Endothelial cell (in vitro differentiated cells): ENCODE measurements at regions not wholly inside any gene's neighbourhood (a gene's known extent, or its start where the extent isn't known, plus 50 kb on each side); places are given as distances from the start of the nearest gene placed in this dataset.

ENCODE experiments used
- DNase-seq: peaks from one replicate; pipeline ENCODE4 v3.0.0; 2021; ENCODE audit warnings: low spot score
- H3K27ac Mint-ChIP-seq: one replicate; pipeline ENCODE4 v1.8.0; 2021; ENCODE audit warnings: mixed read lengths, inconsistent platforms; ENCODE audit not compliant: unreplicated experiment
- H3K27me3 Mint-ChIP-seq: one replicate; pipeline ENCODE4 v1.8.0; 2021; ENCODE audit warnings: mild to moderate bottlenecking, moderate library complexity, mixed read lengths, inconsistent platforms; ENCODE audit not compliant: unreplicated experiment
- H3K36me3 Mint-ChIP-seq: one replicate; pipeline ENCODE4 v1.8.0; 2021; ENCODE audit warnings: mild to moderate bottlenecking, low read depth, mixed read lengths, inconsistent platforms; ENCODE audit not compliant: unreplicated experiment
- H3K4me1 Mint-ChIP-seq: one replicate; pipeline ENCODE4 v1.8.0; 2021; ENCODE audit warnings: mild to moderate bottlenecking, mixed read lengths, inconsistent platforms; ENCODE audit not compliant: unreplicated experiment
- H3K4me3 Mint-ChIP-seq: one replicate; pipeline ENCODE4 v1.8.0; 2021; ENCODE audit warnings: mild to moderate bottlenecking, mixed read lengths, inconsistent platforms; ENCODE audit not compliant: unreplicated experiment
- H3K9me3 Mint-ChIP-seq: one replicate; pipeline ENCODE4 v1.8.0; 2021; ENCODE audit warnings: mixed read lengths, inconsistent platforms; ENCODE audit not compliant: unreplicated experiment
- TF ChIP-seq, protein P1 (sequence below): fragments of 200-600 bp; sonication (generic); IDR thresholded peaks from one replicate; pipeline ENCODE4 v1.5.0; 2021; ENCODE audit warnings: antibody characterized with exemption; ENCODE audit not compliant: unreplicated experiment

DNA sequence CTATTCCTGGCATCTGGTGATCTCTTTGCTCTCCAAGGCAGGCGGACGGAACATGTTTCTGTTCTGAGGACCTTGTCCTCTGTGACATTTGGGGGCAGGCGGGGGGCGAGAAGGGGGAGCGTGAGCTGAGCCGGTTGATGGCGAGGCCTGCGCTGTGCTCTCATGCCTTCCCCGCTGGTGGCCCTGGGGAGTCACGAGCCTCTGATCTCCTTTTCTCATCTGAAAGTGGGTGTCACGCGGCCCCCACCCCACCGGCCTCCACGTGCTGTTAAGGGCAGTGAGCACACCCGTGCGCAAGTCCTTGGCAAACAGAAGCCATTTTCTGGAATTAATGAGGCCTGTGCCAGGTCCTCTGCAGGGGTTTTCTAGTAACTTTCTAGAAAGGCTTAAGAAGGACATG, 102.8 kb upstream of the ACTRT2 start:
- TF ChIP-seq, protein P1, sequence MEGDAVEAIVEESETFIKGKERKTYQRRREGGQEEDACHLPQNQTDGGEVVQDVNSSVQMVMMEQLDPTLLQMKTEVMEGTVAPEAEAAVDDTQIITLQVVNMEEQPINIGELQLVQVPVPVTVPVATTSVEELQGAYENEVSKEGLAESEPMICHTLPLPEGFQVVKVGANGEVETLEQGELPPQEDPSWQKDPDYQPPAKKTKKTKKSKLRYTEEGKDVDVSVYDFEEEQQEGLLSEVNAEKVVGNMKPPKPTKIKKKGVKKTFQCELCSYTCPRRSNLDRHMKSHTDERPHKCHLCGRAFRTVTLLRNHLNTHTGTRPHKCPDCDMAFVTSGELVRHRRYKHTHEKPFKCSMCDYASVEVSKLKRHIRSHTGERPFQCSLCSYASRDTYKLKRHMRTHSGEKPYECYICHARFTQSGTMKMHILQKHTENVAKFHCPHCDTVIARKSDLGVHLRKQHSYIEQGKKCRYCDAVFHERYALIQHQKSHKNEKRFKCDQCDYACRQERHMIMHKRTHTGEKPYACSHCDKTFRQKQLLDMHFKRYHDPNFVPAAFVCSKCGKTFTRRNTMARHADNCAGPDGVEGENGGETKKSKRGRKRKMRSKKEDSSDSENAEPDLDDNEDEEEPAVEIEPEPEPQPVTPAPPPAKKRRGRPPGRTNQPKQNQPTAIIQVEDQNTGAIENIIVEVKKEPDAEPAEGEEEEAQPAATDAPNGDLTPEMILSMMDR, result no peak
- H3K9me3 Mint-ChIP-seq, result peaks cover 7% of the 10 kb centered on the region
- no peaks in the 10 kb centered on the region for H3K4me1 Mint-ChIP-seq
- peaks cover 5% of the 10 kb centered on the region for H3K36me3 Mint-ChIP-seq
- H3K4me3 Mint-ChIP-seq, result no peak overlapping the region
- peaks cover 23% of the 10 kb centered on the region for H3K27me3 Mint-ChIP-seq
- no peak for DNase-seq
- no peak overlapping the region for H3K27ac Mint-ChIP-seq

DNA sequence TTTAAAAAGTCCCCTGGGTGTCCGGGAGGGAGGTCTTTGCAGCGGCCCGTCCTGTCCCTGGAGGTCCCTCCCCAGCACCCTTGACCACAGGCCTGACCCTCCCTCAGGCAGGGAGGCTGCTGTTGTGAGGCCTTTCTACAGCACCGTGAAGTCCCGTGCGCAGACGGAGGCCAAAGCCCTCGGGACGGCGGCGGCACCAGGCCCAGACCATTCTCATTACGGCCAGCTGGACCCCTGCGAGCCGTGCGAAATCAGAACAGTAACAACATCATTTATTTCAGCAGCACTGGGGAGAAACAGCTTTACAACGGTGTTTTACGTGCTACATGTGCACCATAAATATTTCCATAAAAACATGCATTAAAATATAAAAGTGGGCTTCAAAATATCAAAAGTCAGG, 101.4 kb upstream of the ACTRT2 start:
- TF ChIP-seq, protein P1, result no peak
- Mint-ChIP-seq H3K36me3 (peaks cover 5% of the 10 kb centered on the region), H3K4me1 (no peaks in the 10 kb centered on the region), H3K9me3 (peaks cover 10% of the 10 kb centered on the region), H3K27me3 (peaks cover 20% of the 10 kb centered on the region), H3K27ac (no peak overlapping the region), H3K4me3 (no peak overlapping the region)
- no peak for DNase-seq

DNA sequence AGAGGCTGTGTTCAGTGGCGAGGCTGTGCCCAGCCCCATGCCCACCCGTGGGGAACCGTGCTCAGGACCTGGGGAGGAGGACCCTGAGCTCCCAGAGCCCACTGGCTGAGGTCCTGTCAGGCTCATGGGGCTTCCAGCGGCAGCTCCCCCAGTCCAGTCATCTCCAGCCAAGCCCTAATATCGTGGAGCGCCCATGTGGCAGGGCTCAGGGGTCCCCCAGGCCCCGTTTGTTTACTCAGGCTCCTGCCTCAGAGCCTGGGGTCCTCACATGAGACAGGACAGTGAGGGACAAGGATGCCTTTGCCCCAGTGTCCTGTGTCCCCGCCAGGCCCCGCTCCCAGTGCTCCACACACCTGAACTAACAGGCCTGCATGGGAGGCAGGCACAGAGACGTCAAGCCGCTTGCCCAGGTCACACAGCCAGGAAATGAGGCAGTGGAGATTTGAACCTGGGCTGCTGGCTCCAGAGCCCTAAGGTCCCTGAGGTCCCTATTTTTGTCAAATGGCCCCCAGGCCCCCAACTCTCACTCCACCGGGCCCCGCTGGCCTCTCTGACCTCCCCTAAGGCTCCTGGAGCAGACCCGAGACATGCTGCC, 100.7 kb upstream of the ACTRT2 start:
- TF ChIP-seq, protein P1, result no peak
- Mint-ChIP-seq H3K36me3 (peaks cover 5% of the 10 kb centered on the region), H3K4me3 (no peak overlapping the region), H3K27me3 (peaks cover 18% of the 10 kb centered on the region), H3K27ac (no peak overlapping the region), H3K9me3 (peaks cover 10% of the 10 kb centered on the region), H3K4me1 (no peaks in the 10 kb centered on the region)
- DNase-seq, result no peak

DNA sequence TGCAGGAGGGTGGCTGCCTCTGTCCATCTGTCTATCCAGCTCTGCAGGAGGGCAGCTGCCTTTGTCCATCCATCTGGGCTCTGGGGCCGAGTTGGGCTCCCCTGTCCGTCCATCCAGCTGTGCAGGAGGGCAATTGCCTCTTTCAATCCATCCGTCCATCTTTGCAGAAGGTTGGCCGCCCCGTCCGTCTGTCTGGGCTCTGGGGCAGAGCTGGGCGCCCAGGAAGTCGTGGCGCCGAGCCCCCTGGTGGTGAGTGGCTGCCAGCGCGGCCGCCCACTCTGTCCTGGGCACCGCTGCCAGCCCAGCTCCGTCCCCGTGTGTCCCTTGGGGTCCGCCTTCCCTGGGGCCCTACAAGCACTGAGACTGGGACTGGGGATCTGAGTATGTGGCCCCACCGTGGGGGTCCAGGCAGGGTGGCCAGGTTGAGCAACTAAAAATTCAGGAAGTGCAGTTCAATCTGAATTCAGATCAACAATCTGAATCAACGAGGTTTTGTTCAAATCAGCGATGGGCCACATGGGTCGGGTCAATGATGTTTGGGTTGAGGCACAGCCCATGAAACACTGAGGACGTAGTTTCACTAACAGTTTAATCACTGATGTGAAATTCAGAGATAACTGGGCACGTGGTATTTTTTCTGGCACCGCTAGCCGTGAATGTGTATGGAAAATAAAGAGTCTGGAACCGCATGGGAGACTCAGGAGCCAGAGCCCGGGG, 99.1 kb upstream of the ACTRT2 start:
- no peak overlapping the region for H3K4me3 Mint-ChIP-seq
- DNase-seq, result no peak
- no peaks in the 10 kb centered on the region for H3K4me1 Mint-ChIP-seq
- TF ChIP-seq, protein P1, result peak; percentile 42
- H3K27me3 Mint-ChIP-seq, result peaks cover 13% of the 10 kb centered on the region
- no peak overlapping the region for H3K27ac Mint-ChIP-seq
- H3K9me3 Mint-ChIP-seq, result peaks cover 4% of the 10 kb centered on the region
- H3K36me3 Mint-ChIP-seq, result no peaks in the 10 kb centered on the region

DNA sequence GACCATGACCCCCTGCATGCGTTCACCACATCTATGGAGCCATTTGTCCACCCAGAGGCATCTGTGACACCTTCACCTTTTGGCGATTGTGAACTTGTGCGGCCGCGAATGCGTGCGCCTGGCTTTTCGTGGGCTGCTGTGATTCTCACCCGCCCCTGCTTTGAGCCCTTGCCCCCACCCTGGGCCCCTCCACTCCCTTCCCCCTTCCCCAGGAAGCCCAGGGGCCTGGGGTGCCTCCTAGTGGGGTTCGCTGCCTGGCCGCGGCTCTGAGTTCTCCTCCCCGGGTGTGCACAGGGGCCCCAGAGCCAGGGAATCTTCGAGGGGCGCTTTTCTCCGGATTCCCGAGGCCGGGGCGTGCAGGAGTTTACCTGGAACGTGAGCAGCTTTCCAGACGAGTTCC, 97.9 kb upstream of the ACTRT2 start:
- TF ChIP-seq, protein P1, result no peak
- Mint-ChIP-seq H3K27ac (no peak overlapping the region), H3K36me3 (no peaks in the 10 kb centered on the region), H3K27me3 (peaks cover 11% of the 10 kb centered on the region), H3K9me3 (peaks cover 4% of the 10 kb centered on the region), H3K4me3 (no peak overlapping the region), H3K4me1 (no peaks in the 10 kb centered on the region)
- DNase-seq, result no peak
